Smooth muscle cell (in vitro differentiated cells): ENCODE measurements at regions not wholly inside any gene's neighbourhood (a gene's known extent, or its start where the extent isn't known, plus 50 kb on each side); places are given as distances from the start of the nearest gene placed in this dataset.

Source experiments
- DNase-seq: peaks from one replicate; lab custom pipeline; 2025; ENCODE audit not compliant: unreplicated experiment; lab: John Stamatoyannopoulos, UW
- H2AFZ ChIP-seq: fragments of 200-600 bp; sonication (generic); 2 replicates; pipeline ENCODE4 v1.6.0; 2016; ENCODE audit warnings: antibody characterized with exemption, low read depth, mild to moderate bottlenecking
- H3F3A ChIP-seq: fragments of 200-600 bp; sonication (generic); 2 replicates; pipeline ENCODE4 v1.6.0; 2017; ENCODE audit warnings: antibody characterized with exemption, low read depth
- H3K27ac ChIP-seq: fragments of 200-600 bp; sonication (generic); 2 replicates; pipeline ENCODE4 v1.5.1; 2016; ENCODE audit warnings: low read depth, mild to moderate bottlenecking
- H3K27me3 ChIP-seq: fragments of 200-600 bp; sonication (generic); 2 replicates; pipeline ENCODE4 v1.6.1; 2016; ENCODE audit warnings: low read depth, mild to moderate bottlenecking
- H3K36me3 ChIP-seq: fragments of 200-600 bp; sonication (generic); 2 replicates; pipeline ENCODE4 v1.5.1; 2016; ENCODE audit warnings: low read depth
- H3K4me1 ChIP-seq: fragments of 200-600 bp; sonication (generic); 2 replicates; pipeline ENCODE4 v1.5.1; 2016; ENCODE audit warnings: low read depth
- H3K4me2 ChIP-seq: fragments of 200-600 bp; sonication (generic); 2 replicates; pipeline ENCODE4 v1.6.0; 2016; ENCODE audit warnings: mild to moderate bottlenecking
- H3K4me3 ChIP-seq: fragments of 200-600 bp; sonication (generic); 2 replicates; pipeline ENCODE4 v1.5.1; 2016; ENCODE audit warnings: mild to moderate bottlenecking
- H3K79me2 ChIP-seq: fragments of 200-600 bp; sonication (generic); 2 replicates; pipeline ENCODE4 v1.6.0; 2016; ENCODE audit warnings: low read depth, mild to moderate bottlenecking
- H3K9ac ChIP-seq: fragments of 200-600 bp; sonication (generic); 2 replicates; pipeline ENCODE4 v1.6.0; 2016; ENCODE audit warnings: low read depth
- H3K9me3 ChIP-seq: fragments of 200-600 bp; sonication (generic); replicated peaks from 2 replicates; pipeline ENCODE4 v1.5.1; 2016; ENCODE audit warnings: low read depth
- H4K20me1 ChIP-seq: fragments of 200-600 bp; sonication (generic); 2 replicates; pipeline ENCODE4 v1.6.0; 2016; ENCODE audit warnings: low read depth
- CTCF ChIP-seq: fragments of 200-600 bp; sonication (generic); IDR thresholded peaks from 2 replicates; pipeline ENCODE4 v1.5.1; 2017; ENCODE audit warnings: borderline replicate concordance, mild to moderate bottlenecking, antibody characterized with exemption; ENCODE audit not compliant: insufficient read depth, poor library complexity, severe bottlenecking
- WGBS: methylation state at CpG from one replicate; pipeline ENCODE4 v1.1.7; 2016; ENCODE audit warnings: low lambda C conversion rate; 5-methylcytosine and 5-hydroxymethylcytosine counted together

- no peaks in the 10 kb centered on the region for H3K27me3 ChIP-seq
- H3K36me3 ChIP-seq, result no peaks in the 10 kb centered on the region
- H3K4me3 ChIP-seq, result no peak overlapping the region
- DNase-seq, result no peak
- no peak overlapping the region for H2AFZ ChIP-seq
- peaks cover 5% of the 10 kb centered on the region for H3F3A ChIP-seq
- H3K79me2 ChIP-seq, result no peaks in the 10 kb centered on the region
- no peaks in the 10 kb centered on the region for H3K4me1 ChIP-seq
- no peak overlapping the region for H3K9ac ChIP-seq
- no peak overlapping the region for H3K4me2 ChIP-seq
- no peak overlapping the region for H3K27ac ChIP-seq
- no peaks in the 10 kb centered on the region for H3K9me3 ChIP-seq
- no peaks in the 10 kb centered on the region for H4K20me1 ChIP-seq
- no peak for TF ChIP-seq CTCF
Measured at GRCh38 chr9:31585158-31585557, 799.3 kb upstream of the ACO1 start.

GRCh38 chr9:31587146-31587545 is 797.3 kb upstream of the ACO1 start:
- H3K9ac ChIP-seq, result no peak overlapping the region
- no peaks in the 10 kb centered on the region for H3K27me3 ChIP-seq
- peaks cover 6% of the 10 kb centered on the region for H3F3A ChIP-seq
- H3K27ac ChIP-seq, result no peak overlapping the region
- H3K79me2 ChIP-seq, result no peaks in the 10 kb centered on the region
- H3K9me3 ChIP-seq, result no peaks in the 10 kb centered on the region
- no peak overlapping the region for H3K4me2 ChIP-seq
- no peak for TF ChIP-seq CTCF
- no peaks in the 10 kb centered on the region for H3K4me1 ChIP-seq
- H3K36me3 ChIP-seq, result no peaks in the 10 kb centered on the region
- WGBS, result 93% methylated on average over 3 of the region's 3 CpGs
- no peak overlapping the region for H3K4me3 ChIP-seq
- no peak overlapping the region for H2AFZ ChIP-seq
- DNase-seq, result no peak
- no peaks in the 10 kb centered on the region for H4K20me1 ChIP-seq

GRCh38 chr9:31588006-31588405 is 796.4 kb upstream of the ACO1 start:
- no peaks in the 10 kb centered on the region for H4K20me1 ChIP-seq
- H3K79me2 ChIP-seq, result no peaks in the 10 kb centered on the region
- no peak overlapping the region for H2AFZ ChIP-seq
- no peaks in the 10 kb centered on the region for H3K4me1 ChIP-seq
- DNase-seq, result no peak
- no peak overlapping the region for H3K9ac ChIP-seq
- H3K9me3 ChIP-seq, result no peaks in the 10 kb centered on the region
- H3K4me2 ChIP-seq, result no peak overlapping the region
- H3K4me3 ChIP-seq, result no peak overlapping the region
- H3K27me3 ChIP-seq, result no peaks in the 10 kb centered on the region
- H3F3A ChIP-seq, result peaks cover 6% of the 10 kb centered on the region
- no peaks in the 10 kb centered on the region for H3K36me3 ChIP-seq
- TF ChIP-seq CTCF, result no peak
- H3K27ac ChIP-seq, result no peak overlapping the region
- WGBS, result 97% methylated on average over 4 of the region's 4 CpGs

- Histone ChIP-seq H3K4me1 (no peaks in the 10 kb centered on the region), H3K27me3 (no peaks in the 10 kb centered on the region), H3K36me3 (no peaks in the 10 kb centered on the region), H2AFZ (no peak overlapping the region), H4K20me1 (no peaks in the 10 kb centered on the region), H3K9me3 (no peaks in the 10 kb centered on the region), H3F3A (peaks cover 6% of the 10 kb centered on the region), H3K79me2 (no peaks in the 10 kb centered on the region), H3K4me3 (no peak overlapping the region), H3K9ac (no peak overlapping the region), H3K27ac (no peak overlapping the region), H3K4me2 (no peak overlapping the region)
- TF ChIP-seq CTCF, result no peak
- no peak for DNase-seq
Measured at GRCh38 chr9:31588756-31589155, 795.7 kb upstream of the ACO1 start.
